GM10266 (cell line): ENCODE measurements at regions not wholly inside any gene's neighbourhood (a gene's known extent, or its start where the extent isn't known, plus 50 kb on each side); places are given as distances from the start of the nearest gene placed in this dataset.

ENCODE experiments used
- DNase-seq: peaks from one replicate; pipeline ENCODE4 v3.0.0; 2012; ENCODE audit errors: extremely low spot score
- TF ChIP-seq, protein P1 (sequence below): IDR thresholded peaks from 2 replicates; pipeline ENCODE4 v1.5.1; 2012; ENCODE audit warnings: mild to moderate bottlenecking, low read depth; ENCODE audit not compliant: control insufficient read depth, insufficient read depth; ENCODE audit errors: missing control alignments

DNA sequence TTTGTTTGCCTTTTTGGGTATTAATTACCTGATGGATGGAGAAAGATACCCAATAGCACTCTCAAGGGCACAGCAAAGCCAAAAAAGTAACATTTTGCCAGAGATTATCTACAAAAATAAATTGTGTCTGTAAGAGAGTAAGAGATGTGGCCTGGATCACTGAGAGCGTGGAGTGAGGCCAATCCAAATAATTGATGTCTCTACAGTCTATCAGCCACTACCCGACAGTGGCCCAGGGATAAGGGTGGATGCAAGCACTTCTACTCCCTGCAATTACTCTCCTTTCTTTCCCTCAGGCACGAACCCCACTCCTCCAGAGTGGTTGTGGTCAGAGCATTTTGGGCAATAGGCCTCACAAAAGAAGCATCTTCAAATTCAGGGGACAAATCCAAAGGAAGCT is 92.3 kb upstream of the ZC3H12C start:
- DNase-seq: no peak
- TF ChIP-seq, protein P1, sequence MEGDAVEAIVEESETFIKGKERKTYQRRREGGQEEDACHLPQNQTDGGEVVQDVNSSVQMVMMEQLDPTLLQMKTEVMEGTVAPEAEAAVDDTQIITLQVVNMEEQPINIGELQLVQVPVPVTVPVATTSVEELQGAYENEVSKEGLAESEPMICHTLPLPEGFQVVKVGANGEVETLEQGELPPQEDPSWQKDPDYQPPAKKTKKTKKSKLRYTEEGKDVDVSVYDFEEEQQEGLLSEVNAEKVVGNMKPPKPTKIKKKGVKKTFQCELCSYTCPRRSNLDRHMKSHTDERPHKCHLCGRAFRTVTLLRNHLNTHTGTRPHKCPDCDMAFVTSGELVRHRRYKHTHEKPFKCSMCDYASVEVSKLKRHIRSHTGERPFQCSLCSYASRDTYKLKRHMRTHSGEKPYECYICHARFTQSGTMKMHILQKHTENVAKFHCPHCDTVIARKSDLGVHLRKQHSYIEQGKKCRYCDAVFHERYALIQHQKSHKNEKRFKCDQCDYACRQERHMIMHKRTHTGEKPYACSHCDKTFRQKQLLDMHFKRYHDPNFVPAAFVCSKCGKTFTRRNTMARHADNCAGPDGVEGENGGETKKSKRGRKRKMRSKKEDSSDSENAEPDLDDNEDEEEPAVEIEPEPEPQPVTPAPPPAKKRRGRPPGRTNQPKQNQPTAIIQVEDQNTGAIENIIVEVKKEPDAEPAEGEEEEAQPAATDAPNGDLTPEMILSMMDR: no peak

DNA sequence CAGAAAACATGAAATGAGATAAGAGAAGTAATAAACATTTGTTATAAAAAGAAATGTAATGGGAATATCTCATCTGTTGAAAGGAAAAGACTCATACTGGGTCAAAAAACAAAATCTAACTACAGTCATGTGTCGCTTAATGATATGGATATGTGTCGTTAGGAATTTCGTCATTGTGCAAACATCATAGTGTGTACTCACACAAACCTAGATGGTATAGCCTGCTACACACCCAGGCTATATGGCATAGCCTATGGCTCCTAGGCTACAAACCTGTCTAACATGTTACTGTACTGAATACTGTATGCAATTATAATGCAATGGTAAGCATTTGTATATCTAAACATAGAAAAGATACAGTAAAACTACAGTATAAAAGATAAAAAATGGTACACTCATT is 89.8 kb upstream of the ZC3H12C start:
- TF ChIP-seq, protein P1: no peak
- no peak for DNase-seq

DNA sequence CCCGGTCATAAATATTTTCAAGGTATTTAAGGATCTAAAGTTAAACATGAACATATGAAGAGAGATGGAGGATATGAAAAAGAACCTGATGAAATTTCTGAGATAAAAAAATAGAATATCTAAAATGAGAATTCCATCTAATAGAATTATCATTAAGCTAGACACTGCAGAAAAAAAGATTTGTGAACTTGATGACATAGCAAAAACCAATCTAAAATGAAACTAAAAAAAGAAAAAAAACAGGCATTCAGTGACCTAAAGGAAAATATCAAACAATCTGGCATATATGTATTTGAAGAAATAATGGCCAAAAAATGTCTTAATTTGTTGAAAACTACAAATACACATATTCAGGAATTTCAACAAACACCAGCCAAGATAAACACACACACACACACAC is 81.6 kb upstream of the ZC3H12C start:
- TF ChIP-seq, protein P1: no peak
- DNase-seq: no peak

DNA sequence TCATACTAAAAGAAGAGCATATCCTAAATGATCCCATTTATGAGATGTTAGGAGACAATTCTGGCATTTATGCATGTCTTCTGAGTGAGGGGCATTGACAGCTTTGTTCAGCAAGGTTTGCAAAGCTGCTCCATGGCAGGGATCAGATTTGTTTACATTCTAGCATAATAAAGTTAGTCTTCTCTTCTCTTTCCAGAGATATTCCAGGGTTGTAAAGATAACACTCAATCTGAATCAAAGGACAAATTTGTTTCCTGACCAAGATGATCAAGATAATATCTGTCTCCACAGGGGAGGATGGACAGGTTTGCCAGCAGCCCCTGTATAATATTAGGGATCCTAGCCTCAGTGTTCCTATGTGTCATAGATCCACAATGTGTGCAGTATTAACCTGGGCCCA is 77.5 kb upstream of the ZC3H12C start:
- TF ChIP-seq, protein P1: no peak
- DNase-seq: no peak

DNA sequence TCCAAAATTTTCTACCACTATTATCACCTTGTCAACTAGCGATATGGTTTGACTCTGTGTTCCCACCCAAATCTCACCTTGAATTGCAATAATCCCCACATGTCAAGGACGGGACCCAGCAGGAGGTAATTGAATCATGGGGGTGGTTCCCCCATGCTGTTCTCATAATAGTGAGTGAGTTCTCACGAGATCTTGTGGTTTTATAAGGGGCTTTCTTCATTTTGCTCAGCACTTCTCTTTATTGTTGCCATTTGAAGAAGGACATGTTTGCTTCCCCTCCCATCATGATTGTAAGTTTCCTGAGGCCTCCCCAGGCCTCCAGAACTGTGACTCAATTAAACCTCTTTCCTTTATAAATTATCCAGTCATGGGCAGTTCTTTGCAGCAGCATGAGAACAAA is 73.5 kb upstream of the ZC3H12C start:
- DNase-seq: no peak
- TF ChIP-seq, protein P1: no peak

DNA sequence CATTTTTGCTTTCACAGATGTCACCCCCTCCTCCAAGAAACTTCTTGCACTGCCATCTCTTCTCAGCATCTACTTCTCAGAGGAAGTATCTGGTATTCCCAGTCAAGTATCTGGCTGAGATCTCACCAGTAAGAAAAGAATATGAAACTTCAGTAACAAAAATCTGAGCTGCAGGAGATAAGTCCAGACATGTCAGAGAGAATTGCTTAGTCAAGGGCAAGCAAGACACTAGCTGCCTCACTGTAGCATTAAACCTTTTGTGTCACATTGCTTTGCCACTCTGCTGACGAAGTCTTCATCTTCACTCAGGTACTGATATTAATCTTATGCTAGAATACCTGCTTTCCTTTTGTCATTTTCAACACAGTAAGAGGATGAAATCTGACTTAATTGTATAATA is 70.6 kb upstream of the ZC3H12C start:
- TF ChIP-seq, protein P1: no peak
- DNase-seq: no peak

DNA sequence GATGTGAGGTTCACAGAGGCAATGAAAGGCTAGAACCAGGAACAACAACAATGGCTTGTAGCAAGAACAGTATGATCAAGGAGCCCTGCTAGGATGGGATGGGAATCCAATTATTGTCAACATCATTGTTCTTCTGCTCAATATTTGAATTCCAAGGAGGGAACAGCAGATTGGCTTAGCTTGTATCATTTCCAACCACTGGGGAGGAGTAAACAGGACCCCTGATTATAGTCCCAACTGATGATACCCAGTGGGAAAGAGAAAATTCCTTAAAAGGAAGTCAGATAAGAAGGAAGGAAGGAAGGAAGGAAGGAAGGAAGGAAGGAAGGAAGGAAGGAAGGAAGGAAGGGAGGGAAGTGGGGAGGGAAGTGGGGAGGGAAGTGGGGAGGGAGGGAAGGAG is 69.5 kb upstream of the ZC3H12C start:
- DNase-seq: no peak
- TF ChIP-seq, protein P1: no peak
